ENCODE measurements at regions not wholly inside any gene's neighbourhood (a gene's known extent, or its start where the extent isn't known, plus 50 kb on each side); places are given as distances from the start of the nearest gene placed in this dataset.

DNA sequence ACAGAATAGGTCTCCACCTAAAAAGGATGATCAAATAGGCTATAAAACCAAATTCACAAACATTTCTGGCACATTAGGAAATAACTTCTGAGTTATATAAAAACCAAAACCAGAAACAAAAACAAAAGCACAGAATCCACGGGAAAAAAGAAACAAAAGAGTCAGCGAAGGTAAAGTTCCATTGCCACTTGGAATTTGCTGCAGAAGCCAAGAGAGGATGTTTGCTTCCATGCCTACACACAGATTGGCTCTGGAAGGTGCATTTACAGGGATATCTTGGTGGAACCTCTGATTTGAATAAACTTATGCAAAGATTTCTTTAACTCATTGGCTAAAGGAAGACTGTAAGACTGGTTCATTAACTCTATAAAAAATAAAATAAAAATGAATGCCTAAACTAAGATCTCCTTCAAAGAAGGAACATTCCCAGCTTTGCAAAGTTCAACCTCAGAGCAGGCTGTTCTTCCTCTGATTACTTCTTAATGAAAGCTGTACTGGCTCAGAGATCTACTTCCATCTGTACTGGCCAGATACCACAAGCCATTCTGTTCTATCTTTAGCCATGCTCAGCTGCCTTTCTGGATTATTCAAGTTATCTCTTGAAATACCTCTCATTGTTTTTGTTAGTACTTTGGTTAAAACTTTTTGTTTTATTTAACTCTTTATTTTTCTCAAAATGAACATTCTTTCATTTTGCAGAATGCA lies 537.5 kb upstream of the CCDC54 start:
- TF ChIP-seq CHD2 (IDR thresholded peaks at IDR 0.05; ENCODE audit: low read length, partially characterized antibody): no peak
- TF ChIP-seq, protein P1, sequence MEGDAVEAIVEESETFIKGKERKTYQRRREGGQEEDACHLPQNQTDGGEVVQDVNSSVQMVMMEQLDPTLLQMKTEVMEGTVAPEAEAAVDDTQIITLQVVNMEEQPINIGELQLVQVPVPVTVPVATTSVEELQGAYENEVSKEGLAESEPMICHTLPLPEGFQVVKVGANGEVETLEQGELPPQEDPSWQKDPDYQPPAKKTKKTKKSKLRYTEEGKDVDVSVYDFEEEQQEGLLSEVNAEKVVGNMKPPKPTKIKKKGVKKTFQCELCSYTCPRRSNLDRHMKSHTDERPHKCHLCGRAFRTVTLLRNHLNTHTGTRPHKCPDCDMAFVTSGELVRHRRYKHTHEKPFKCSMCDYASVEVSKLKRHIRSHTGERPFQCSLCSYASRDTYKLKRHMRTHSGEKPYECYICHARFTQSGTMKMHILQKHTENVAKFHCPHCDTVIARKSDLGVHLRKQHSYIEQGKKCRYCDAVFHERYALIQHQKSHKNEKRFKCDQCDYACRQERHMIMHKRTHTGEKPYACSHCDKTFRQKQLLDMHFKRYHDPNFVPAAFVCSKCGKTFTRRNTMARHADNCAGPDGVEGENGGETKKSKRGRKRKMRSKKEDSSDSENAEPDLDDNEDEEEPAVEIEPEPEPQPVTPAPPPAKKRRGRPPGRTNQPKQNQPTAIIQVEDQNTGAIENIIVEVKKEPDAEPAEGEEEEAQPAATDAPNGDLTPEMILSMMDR (IDR thresholded peaks at IDR 0.05): no peak
- no peak for TF ChIP-seq EZH2phosphoT487 (IDR thresholded peaks at IDR 0.05; ENCODE audit: borderline replicate concordance, low read depth)
- TF ChIP-seq, protein P2, sequence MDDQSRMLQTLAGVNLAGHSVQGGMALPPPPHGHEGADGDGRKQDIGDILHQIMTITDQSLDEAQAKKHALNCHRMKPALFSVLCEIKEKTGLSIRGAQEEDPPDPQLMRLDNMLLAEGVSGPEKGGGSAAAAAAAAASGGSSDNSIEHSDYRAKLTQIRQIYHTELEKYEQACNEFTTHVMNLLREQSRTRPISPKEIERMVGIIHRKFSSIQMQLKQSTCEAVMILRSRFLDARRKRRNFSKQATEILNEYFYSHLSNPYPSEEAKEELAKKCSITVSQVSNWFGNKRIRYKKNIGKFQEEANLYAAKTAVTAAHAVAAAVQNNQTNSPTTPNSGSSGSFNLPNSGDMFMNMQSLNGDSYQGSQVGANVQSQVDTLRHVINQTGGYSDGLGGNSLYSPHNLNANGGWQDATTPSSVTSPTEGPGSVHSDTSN (IDR thresholded peaks at IDR 0.05): no peak
- no peak for TF ChIP-seq RXRA (IDR thresholded peaks at IDR 0.05; ENCODE audit: borderline replicate concordance, low read depth)

Data from SK-N-SH (cell line).